ENCODE measurements at regions not wholly inside any gene's neighbourhood (a gene's known extent, or its start where the extent isn't known, plus 50 kb on each side); places are given as distances from the start of the nearest gene placed in this dataset.

DNA sequence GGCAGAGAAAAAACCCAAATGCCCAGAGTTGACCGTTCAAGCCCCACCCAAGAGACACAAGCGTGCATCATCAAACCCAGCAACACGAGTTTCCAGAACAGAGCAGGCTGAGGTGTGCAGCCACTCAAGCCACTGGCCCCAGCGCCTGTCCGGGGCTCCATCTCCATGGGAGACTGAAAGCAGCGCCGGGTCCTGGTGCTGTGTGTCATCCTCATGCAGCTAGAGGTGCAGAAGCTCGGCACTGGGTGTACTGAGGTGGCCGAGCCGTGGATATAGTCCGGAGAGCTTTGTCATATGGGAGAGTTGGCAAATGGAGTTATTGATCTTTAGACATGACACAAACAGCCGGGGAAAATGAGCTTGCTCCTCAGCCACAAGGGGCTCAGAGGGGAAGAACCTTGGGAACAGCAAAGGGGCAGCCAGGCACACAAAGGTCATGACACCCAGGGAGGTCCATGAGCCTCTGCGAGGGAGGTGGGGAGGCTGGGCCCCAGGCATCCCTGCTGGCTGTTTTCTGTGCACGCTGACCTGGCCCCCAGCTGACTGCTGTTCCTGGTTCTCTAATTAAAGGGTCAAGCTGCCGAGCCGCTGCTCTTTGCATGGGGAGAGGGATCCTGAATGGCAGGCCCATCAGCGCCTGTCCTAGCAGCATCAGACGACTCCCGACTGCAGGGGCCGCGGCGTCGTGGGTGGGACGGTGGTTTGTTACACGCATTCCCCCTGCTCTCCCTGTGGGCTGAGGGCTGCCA, 145.4 kb upstream of the SFSWAP start:
- TF ChIP-seq, protein P1, sequence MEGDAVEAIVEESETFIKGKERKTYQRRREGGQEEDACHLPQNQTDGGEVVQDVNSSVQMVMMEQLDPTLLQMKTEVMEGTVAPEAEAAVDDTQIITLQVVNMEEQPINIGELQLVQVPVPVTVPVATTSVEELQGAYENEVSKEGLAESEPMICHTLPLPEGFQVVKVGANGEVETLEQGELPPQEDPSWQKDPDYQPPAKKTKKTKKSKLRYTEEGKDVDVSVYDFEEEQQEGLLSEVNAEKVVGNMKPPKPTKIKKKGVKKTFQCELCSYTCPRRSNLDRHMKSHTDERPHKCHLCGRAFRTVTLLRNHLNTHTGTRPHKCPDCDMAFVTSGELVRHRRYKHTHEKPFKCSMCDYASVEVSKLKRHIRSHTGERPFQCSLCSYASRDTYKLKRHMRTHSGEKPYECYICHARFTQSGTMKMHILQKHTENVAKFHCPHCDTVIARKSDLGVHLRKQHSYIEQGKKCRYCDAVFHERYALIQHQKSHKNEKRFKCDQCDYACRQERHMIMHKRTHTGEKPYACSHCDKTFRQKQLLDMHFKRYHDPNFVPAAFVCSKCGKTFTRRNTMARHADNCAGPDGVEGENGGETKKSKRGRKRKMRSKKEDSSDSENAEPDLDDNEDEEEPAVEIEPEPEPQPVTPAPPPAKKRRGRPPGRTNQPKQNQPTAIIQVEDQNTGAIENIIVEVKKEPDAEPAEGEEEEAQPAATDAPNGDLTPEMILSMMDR (IDR thresholded peaks at IDR 0.05) = no peak
- no peak for TF ChIP-seq POLR2A (IDR thresholded peaks at IDR 0.05)
